H1 (cell line): ENCODE measurements at regions not wholly inside any gene's neighbourhood (a gene's known extent, or its start where the extent isn't known, plus 50 kb on each side); places are given as distances from the start of the nearest gene placed in this dataset.

ENCODE experiments used
- CTCF ChIA-PET: fragments of 300-600 bp; sonication (Branson Sonifier 250); formaldehyde crosslinking; loops from one replicate; lab custom pipeline; 2021; ENCODE audit not compliant: partially characterized antibody; lab: Charles Lee
- POLR2A ChIA-PET: fragments of 300-600 bp; sonication (Branson Sonifier 250); formaldehyde crosslinking; loops from one replicate; lab custom pipeline; 2021; ENCODE audit warnings: inconsistent platforms; ENCODE audit not compliant: partially characterized antibody; lab: Charles Lee
- DNase-seq, 2 experiments: peaks; one replicate each; pipeline versions ENCODE4 v3.0.0 to v3.0.0-alpha.2; 2010 to 2022; ENCODE audit warnings: low spot score in 2 of 2, low read depth in 1 of 2, mixed read lengths in 1 of 2
- FAIRE-seq: peaks from 2 replicates; lab custom pipeline; 2011; peaks lifted over from hg19 to GRCh38; lab: Jason Lieb, UNC
- H2AFZ ChIP-seq: 2 replicates; pipeline ENCODE4 v1.8.1; 2012; ENCODE audit warnings: low read length, inconsistent platforms
- H2AK5ac ChIP-seq: 2 replicates; pipeline ENCODE4 v1.6.1; 2013; ENCODE audit warnings: low read depth, low read length
- H2BK120ac ChIP-seq: replicated peaks from 2 replicates; pipeline ENCODE3; 2013; ENCODE audit warnings: low read depth, low read length, inconsistent platforms
- H2BK12ac ChIP-seq: 2 replicates; pipeline ENCODE4 v1.6.1; 2013; ENCODE audit warnings: low read depth, low read length
- H2BK15ac ChIP-seq: 2 replicates; pipeline ENCODE4 v1.6.1; 2013; ENCODE audit warnings: low read length
- H2BK20ac ChIP-seq: 2 replicates; pipeline ENCODE4 v1.6.1; 2013; ENCODE audit warnings: low read length
- H2BK5ac ChIP-seq: 2 replicates; pipeline ENCODE4 v1.6.1; 2013; ENCODE audit warnings: low read depth, low read length
- H3K14ac ChIP-seq: 2 replicates; pipeline ENCODE4 v1.6.1; 2013; ENCODE audit warnings: inconsistent platforms; ENCODE audit not compliant: insufficient read length
- H3K18ac ChIP-seq: 2 replicates; pipeline ENCODE4 v1.6.1; 2013; ENCODE audit warnings: low read length; ENCODE audit errors: extremely low read depth
- H3K23ac ChIP-seq: 2 replicates; pipeline ENCODE4 v1.6.1; 2013; ENCODE audit warnings: inconsistent platforms; ENCODE audit not compliant: insufficient read length
- H3K23me2 ChIP-seq: 2 replicates; pipeline ENCODE4 v1.6.1; 2013; ENCODE audit warnings: low read depth, low read length
- H3K27ac ChIP-seq: 2 replicates; pipeline ENCODE4 v1.6.1; 2011; ENCODE audit warnings: low read depth, low read length, inconsistent platforms
- H3K27me3 ChIP-seq, 4 experiments: replicated peaks in 1 of 4; 1 replicate in 1 of 4; 2 replicates in 3 of 4; pipeline versions ENCODE4 v1.6.1 to v1.8.1; 2011 to 2013; ENCODE audit warnings: low read length in 3 of 4, mild to moderate bottlenecking in 3 of 4, inconsistent platforms in 2 of 4, mixed read lengths in 2 of 4, moderate library complexity in 1 of 4; ENCODE audit not compliant: control insufficient read depth in 3 of 4, insufficient read depth in 3 of 4; ENCODE audit errors: extremely low read depth in 1 of 4
- H3K36me3 ChIP-seq, 4 experiments: 2 replicates each; pipeline versions ENCODE4 v1.6.1 to v1.8.1; 2011 to 2013; ENCODE audit warnings: mild to moderate bottlenecking in 4 of 4, low read length in 3 of 4, moderate library complexity in 2 of 4, control low read depth in 1 of 4, inconsistent platforms in 1 of 4; ENCODE audit not compliant: insufficient read depth in 4 of 4, control insufficient read depth in 2 of 4
- H3K4ac ChIP-seq: replicated peaks from 2 replicates; pipeline ENCODE3; 2013; ENCODE audit warnings: low read length, low read depth, mixed read lengths, inconsistent platforms; ENCODE audit not compliant: insufficient read length
- H3K4me1 ChIP-seq, 4 experiments: replicated peaks in 1 of 4; 1 replicate in 1 of 4; 2 replicates in 3 of 4; pipeline versions ENCODE4 v1.6.1 to v1.8.1; 2011 to 2013; ENCODE audit warnings: low read length in 3 of 4, inconsistent platforms in 2 of 4, mixed read lengths in 1 of 4; ENCODE audit not compliant: insufficient read depth in 4 of 4, control insufficient read depth in 3 of 4
- H3K4me2 ChIP-seq, 2 experiments: 2 replicates each; pipeline versions ENCODE4 v1.6.1 to v1.8.1; 2011 to 2013; ENCODE audit warnings: low read depth in 2 of 2, low read length in 2 of 2, control low read depth in 1 of 2, inconsistent platforms in 1 of 2, mild to moderate bottlenecking in 1 of 2; ENCODE audit not compliant: insufficient read depth in 1 of 2
- H3K4me3 ChIP-seq, 4 experiments: fragments of 200-600, 300-600 bp in 1 of 4; sonication (generic), shearing (Covaris generic), sonication (Bioruptor Twin) in 1 of 4; 2 replicates each; pipeline versions ENCODE4 v1.5.1 to v1.8.1; 2011 to 2016; ENCODE audit warnings: low read length in 4 of 4, low read depth in 3 of 4, control low read depth in 2 of 4, inconsistent platforms in 2 of 4, mild to moderate bottlenecking in 2 of 4, mixed read lengths in 1 of 4, moderate library complexity in 1 of 4; ENCODE audit not compliant: insufficient read depth in 2 of 4; ENCODE audit errors: extremely low read depth in 1 of 4
- H3K56ac ChIP-seq: replicated peaks from 2 replicates; pipeline ENCODE3; 2013; ENCODE audit warnings: low read depth, mild to moderate bottlenecking, mixed read lengths, low read length, inconsistent platforms; ENCODE audit not compliant: insufficient read length
- H3K79me1 ChIP-seq: 2 replicates; pipeline ENCODE4 v1.6.1; 2013; ENCODE audit warnings: low read depth, low read length, control low read depth
- H3K79me2 ChIP-seq, 2 experiments: 2 replicates each; pipeline versions ENCODE4 v1.6.1 to v1.8.1; 2012 to 2013; ENCODE audit warnings: low read length in 2 of 2, mild to moderate bottlenecking in 2 of 2, inconsistent platforms in 1 of 2; ENCODE audit not compliant: insufficient read depth in 2 of 2, control insufficient read depth in 1 of 2
- H3K9ac ChIP-seq, 4 experiments: replicated peaks in 1 of 4; 1 replicate in 1 of 4; 2 replicates in 3 of 4; pipeline versions ENCODE4 v1.6.1 to v1.8.1; 2011 to 2013; ENCODE audit warnings: low read depth in 3 of 4, low read length in 3 of 4, control low read depth in 2 of 4, mild to moderate bottlenecking in 2 of 4, moderate library complexity in 2 of 4, inconsistent platforms in 1 of 4; ENCODE audit errors: extremely low read depth in 1 of 4
- H3K9me3 ChIP-seq, 2 experiments: 2 replicates each; pipeline versions ENCODE4 v1.6.1 to v1.8.1; 2012 to 2013; ENCODE audit warnings: mild to moderate bottlenecking in 2 of 2, moderate library complexity in 2 of 2, control low read depth in 1 of 2, inconsistent platforms in 1 of 2, low read depth in 1 of 2, low read length in 1 of 2, mixed read lengths in 1 of 2; ENCODE audit not compliant: insufficient read depth in 2 of 2
- H4K20me1 ChIP-seq, 2 experiments: replicated peaks in 1 of 2; 2 replicates each; pipeline versions ENCODE3 to v1.8.1; 2011 to 2013; ENCODE audit warnings: inconsistent platforms in 2 of 2, low read length in 2 of 2, mild to moderate bottlenecking in 1 of 2; ENCODE audit not compliant: insufficient read depth in 2 of 2, control insufficient read depth in 1 of 2
- H4K5ac ChIP-seq: 2 replicates; pipeline ENCODE4 v1.6.1; 2013; ENCODE audit warnings: low read length, low read depth, mixed read lengths, inconsistent platforms; ENCODE audit not compliant: insufficient read length
- H4K8ac ChIP-seq: 2 replicates; pipeline ENCODE4 v1.8.0; 2013; ENCODE audit warnings: mild to moderate bottlenecking, moderate library complexity, low read length, inconsistent platforms; ENCODE audit not compliant: insufficient read depth; ENCODE audit errors: extremely low read depth
- H4K91ac ChIP-seq: replicated peaks from 2 replicates; pipeline ENCODE3; 2013; ENCODE audit warnings: low read length, mixed read lengths, inconsistent platforms; ENCODE audit not compliant: insufficient read length
- JUN ChIP-seq: IDR thresholded peaks from 2 replicates; pipeline ENCODE4 v1.6.1; 2011; ENCODE audit warnings: low read depth, mild to moderate bottlenecking, improper control_type of control experiment, low read length
- JUND ChIP-seq: IDR thresholded peaks from 2 replicates; pipeline ENCODE4 v1.6.1; 2011; ENCODE audit warnings: mild to moderate bottlenecking, improper control_type of control experiment, low read length
- MAFK ChIP-seq: IDR thresholded peaks from 2 replicates; pipeline ENCODE4 v1.6.1; 2012; ENCODE audit warnings: low read depth, mild to moderate bottlenecking, improper control_type of control experiment, low read length
- RFX5 ChIP-seq: IDR thresholded peaks from 2 replicates; pipeline ENCODE4 v1.6.1; 2011; ENCODE audit warnings: low read depth, low read length, improper control_type of control experiment, borderline replicate concordance
- WGBS, 2 experiments: shearing (Covaris generic) in 1 of 2; methylation state at CpG; one replicate each; pipeline versions ENCODE4 v1.1.6 to v1.1.7; 2013 to 2015; ENCODE audit warnings: low lambda C conversion rate in 2 of 2, mixed read lengths in 2 of 2, inconsistent platforms in 1 of 2, low coverage in 1 of 2, missing lambda C conversion rate in 1 of 2; ENCODE audit not compliant: insufficient replicate concordance in 2 of 2, insufficient coverage in 1 of 2, insufficient read length in 1 of 2; ENCODE audit errors: extremely low coverage in 1 of 2, missing lambda C conversion rate in 1 of 2; 5-methylcytosine and 5-hydroxymethylcytosine counted together

- DNase-seq = no peak
- H3K14ac ChIP-seq = no peak overlapping the region
- H2BK5ac ChIP-seq = no peak overlapping the region
- H3K79me1 ChIP-seq = no peaks in the 10 kb centered on the region
- H3K27ac ChIP-seq = no peak overlapping the region
- H4K5ac ChIP-seq = no peak overlapping the region
- no peak overlapping the region for H2AFZ ChIP-seq
- no peak overlapping the region for H2BK15ac ChIP-seq
- no peak for FAIRE-seq
- no peak overlapping the region for H2AK5ac ChIP-seq
- no peak overlapping the region for H3K18ac ChIP-seq
- H3K4me2 ChIP-seq = no peak overlapping the region
- ChIA-PET CTCF (no interaction called here), POLR2A (no interaction called here)
- no peak overlapping the region for H4K8ac ChIP-seq
- H3K9ac ChIP-seq = no peak overlapping the region
- no peaks in the 10 kb centered on the region for H3K79me2 ChIP-seq
- no peaks in the 10 kb centered on the region for H3K9me3 ChIP-seq
- H2BK120ac ChIP-seq = no peak overlapping the region
- no peak overlapping the region for H3K56ac ChIP-seq
- 95% methylated on average over 10 of the region's 10 CpGs; no CpG with 5 or more reads in 1 of the 2 experiments for WGBS, 2 experiments
- H4K20me1 ChIP-seq = no peaks in the 10 kb centered on the region
- no peak overlapping the region for H2BK20ac ChIP-seq
- H4K91ac ChIP-seq = no peak overlapping the region
- no peaks in the 10 kb centered on the region for H3K4me1 ChIP-seq
- no peak overlapping the region for H3K4ac ChIP-seq
- H2BK12ac ChIP-seq = no peak overlapping the region
- H3K36me3 ChIP-seq = no peaks in the 10 kb centered on the region
- no peak overlapping the region for H3K23ac ChIP-seq
- TF ChIP-seq RFX5 (no peak), JUND (no peak), JUN (no peak), MAFK (no peak)
- no peaks in the 10 kb centered on the region for H3K27me3 ChIP-seq
- no peaks in the 10 kb centered on the region for H3K23me2 ChIP-seq
- H3K4me3 ChIP-seq = no peak overlapping the region
These were observed 273.6 kb upstream of the KLF6 start for GRCh38 chr10:4058514-4059029.
